CD4-positive, alpha-beta T cell treated with Interleukin-10 for 1 hour (primary cell): ENCODE measurements at regions not wholly inside any gene's neighbourhood (a gene's known extent, or its start where the extent isn't known, plus 50 kb on each side); places are given as distances from the start of the nearest gene placed in this dataset.
"Not testable (repeated sequence)": the region's sequence is repeated elsewhere in the genome, so short reads cannot be mapped to it uniquely, and the experiment has no call there.

Experiments
- DNase-seq: peaks from one replicate; pipeline ENCODE4 v3.0.0-alpha.2; 2020

DNA sequence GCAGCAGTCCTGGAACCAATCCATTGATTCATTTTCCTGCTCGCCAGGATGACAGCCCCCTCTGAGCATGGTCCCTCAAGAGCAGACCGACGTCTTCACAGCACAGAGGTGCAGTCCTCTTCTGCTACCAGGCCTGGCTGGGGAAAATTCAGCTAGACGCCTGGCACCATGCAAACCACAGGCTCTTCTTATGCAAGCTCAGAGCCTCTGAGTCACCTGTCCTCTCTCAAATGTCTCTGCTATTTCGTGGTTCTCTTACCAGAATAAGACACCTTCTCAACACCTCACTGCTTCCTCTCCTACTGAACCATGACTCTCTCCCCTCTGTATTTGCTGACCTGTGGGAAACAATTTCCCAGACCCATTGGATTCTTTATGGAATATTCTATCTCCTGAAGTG is 79.8 kb upstream of the CYRIA start:
- DNase-seq, result no peak

DNA sequence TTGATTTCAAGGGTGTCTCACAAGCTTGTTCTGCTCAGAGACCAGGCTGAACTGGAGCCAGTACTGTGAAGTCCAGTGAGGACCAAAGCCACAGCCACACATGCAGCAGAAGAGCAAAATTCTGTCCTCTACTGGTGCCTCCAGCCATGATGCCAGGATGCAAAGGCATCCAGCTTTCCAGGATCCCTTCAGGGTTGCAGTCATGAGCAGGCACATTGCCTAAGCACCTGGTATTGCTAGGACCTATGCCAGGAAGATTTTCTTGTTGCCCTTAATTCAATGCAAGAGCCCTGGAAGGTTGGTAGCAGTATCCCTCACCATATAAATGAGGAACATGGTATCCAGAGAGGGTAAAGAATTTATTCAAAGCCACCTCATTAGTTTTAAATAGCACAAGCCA is 78.9 kb upstream of the CYRIA start:
- DNase-seq, result no peak

DNA sequence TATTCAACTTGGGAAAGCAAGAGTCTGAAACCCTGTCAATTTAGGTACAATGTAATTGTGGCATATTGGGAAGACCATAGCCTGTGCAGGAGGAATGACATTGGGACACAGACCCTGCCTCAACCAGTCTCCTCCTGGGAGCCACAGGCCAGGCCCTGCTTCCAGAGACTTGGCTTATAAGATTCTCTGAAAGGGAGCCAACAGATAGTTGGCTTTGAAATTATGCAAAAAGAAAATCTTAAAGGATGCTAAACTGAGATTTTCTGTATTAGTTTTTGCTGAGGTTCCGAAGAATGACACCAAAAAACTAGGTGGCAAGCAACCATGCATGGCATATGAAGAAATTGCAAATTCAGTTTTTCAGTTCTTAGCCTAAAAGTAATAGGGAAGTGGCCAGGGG is 76.4 kb upstream of the CYRIA start:
- DNase-seq, result no peak

DNA sequence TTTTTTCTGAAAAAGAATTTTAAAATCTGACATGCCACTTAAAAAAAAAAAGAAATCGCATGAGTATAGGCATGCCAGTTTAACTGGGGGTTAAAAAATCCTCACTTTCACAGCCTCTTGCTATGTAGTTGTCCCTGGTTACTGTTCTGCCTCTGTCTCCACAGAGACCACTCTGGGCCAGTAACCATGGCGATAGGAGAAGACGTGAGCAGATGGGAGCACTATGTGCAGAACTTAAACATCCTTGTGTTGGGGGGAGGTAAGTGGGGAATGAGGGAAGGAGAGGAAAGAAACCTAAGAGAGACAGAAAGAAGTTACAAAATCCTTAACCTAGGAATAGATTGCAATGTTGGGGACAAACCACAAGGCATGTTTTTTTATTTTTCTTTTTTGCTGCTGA is 75.9 kb upstream of the CYRIA start:
- no peak for DNase-seq

DNA sequence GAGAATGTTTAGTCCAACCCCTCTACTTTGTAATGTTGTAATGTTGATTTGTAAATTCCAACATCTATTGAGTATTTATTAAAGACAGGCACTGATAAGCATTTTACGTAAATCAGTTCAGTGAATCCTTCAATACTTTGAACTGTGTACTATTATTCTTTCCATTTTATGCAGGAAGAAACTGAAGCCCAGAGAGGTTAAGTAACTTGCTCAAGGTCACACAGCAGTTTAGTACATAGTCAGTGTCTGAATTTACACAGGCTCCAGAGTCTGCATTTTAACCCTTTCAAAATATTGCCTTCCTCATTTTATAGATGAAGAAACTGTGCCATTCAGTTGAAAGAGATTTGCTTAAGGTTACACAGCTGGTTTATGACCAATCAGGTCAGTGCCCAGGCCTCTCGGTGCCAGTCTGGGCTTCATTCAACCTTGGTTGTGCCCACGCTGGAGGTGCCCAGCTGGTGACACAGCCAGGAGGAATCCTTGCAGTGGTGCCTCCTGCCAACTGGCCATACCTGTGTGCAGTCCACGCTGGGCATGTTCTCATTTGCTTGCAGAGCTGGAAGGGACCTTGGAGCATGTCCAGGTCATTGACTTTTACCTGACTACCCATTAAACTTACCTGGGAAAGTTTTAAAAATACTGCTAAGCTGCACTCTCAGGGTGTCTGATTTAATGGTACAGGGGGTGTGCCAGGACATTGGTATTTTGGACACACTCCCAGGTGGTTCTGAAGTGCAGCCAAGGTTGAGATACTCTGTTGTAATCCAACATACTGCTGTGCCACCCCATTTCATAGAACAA is 74.3 kb upstream of the CYRIA start:
- no peak for DNase-seq

DNA sequence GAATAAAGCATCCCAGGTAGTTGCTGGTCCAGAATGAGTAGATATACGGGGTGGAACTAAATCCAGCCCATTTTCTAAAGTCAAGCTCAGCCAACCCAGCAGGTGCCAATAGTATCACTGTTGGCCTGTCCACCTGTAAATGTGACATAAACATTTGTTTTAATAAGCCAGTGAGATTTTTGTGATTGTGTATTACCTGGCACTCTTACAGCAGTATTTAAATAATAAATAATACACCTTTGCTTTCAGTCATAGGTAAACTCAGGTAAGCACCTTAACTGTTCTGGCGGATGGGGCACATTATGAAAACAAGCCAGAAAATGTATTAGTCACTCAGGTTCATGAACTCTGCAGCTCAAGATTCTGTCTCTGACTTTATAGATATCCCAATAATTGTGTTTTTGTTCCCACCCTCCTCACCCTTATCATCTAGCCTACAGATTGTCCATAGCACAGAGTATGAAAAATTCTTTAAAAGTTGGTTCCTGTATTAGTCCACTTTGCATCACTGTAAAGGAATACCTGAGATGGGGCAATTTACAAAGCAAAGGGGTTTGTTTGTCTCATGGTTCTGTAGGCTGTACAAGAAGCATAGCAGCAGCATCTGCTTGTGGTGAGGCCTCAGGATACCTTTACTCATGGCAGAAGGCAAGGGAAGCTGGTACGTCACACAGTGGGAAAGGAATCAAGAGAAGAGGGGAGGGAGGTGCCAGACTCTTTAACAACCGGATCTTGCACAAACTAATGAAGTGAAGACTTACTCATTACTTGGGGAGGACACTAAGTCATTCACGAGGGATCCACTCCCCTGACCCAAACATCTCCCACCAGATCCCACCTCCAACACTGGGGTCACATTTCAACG is 73.0 kb upstream of the CYRIA start:
- no peak for DNase-seq

DNA sequence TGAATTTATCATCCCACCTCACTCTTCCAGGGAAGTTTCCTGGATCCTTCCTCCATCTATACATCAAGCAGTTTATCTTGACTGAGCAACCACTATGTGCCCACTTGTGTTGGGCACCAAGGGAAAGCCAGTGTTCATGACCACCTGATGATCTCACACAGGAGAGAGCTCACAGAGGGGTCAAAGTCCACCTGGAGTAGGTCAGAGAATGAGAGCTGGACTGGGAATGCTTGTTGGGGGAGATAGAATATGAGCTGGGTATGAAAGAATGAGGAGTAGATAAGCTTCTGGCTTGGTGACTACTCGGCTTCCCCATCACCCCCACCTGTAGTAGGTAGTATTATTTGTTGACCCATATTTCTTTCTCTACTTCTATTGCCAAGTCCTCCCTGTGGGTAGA is 72.2 kb upstream of the CYRIA start:
- DNase-seq, result no peak

DNA sequence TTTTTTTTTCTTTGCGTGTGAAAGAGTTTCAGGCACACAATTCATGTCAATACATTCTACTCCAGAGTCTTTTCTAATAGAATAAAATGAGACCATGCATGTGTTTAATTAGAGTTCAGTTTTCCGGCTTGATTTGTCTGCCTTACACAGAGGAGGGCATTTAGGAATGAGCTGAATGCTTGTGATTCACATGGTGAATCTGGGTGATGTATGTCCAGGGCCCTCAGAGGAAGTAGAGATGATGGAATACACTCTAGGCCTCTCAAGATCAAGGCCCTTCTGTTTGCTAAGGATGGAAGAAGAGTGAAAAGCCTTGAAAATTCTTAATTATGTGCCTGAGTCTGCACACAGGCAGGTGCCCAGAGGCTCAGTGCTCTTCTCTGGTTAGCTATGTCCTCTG is 71.0 kb upstream of the CYRIA start:
- no peak for DNase-seq

DNA sequence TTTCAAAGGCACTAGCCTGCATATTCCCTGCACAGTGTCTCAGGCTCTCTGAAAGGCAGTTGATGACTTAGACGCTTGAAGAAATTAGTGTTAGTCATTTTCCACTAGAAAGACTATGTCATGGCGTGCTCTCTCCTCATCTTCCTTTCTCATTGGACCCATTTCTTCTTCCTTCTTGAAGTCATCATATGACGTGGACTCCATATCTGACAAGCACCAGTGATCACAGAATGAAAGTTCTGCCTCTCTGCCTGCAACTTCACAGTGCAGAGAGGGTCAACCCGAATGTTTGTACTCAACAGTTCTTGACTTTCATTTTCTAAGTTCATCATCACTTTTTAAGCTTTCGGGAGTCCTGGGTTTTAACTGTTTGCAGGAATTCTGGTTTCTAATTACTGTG is 63.7 kb upstream of the CYRIA start:
- no peak for DNase-seq

DNA sequence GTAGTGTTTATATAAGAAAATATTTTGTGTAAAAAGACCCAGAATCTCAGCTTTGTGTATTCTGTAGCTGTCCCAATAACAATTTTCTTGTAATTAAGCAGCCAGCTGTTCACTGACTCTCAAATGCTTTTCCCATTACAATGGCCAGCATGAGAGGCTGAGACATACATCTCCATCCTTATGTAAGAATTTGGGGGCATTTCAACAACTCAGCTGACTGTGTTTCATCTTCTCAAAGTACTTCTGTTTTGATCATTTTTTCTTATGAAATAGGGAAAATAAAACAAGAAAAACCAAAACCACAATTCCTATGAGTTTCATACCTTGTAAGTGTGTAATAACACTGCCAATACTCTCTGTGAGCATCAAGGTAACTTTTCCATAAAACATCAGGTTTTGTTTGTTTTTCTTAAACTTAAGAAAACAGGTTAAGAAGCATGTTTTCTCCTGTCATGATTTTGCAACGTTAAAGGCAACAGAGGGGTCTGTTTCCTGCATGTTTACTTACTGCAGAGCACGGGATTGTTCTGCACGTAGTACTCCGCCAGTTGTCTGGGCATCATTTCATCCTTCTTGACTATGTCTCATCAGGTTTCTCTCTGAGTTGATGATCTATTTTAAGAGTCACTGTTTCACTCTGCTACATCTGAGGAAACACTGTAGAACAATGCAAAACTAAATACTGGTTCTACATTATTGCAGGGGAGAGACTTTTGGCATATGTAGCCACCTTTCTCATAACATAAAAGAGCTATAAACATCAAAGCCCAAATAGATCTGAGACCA is 62.9 kb upstream of the CYRIA start:
- no peak for DNase-seq

DNA sequence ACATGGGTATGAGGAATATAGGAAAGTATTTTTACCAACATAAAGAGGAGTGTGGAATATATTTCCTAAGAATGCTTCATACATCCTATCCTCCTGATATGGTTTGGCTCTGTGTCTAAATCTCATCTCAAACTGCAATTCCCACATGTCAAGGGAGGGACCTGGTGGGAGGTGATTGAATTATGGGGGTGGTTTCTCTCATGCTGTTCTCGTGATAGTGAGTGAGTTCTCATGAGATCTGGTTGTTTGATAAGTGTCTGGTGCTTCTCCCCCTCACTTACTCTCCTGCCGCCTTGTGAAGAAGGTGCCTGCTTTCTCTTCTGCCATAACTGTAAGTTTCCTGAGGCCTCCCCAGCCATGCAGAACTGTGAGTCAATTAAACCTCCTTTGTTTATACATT is 62.2 kb upstream of the CYRIA start:
- DNase-seq, result not testable (repeated sequence)

DNA sequence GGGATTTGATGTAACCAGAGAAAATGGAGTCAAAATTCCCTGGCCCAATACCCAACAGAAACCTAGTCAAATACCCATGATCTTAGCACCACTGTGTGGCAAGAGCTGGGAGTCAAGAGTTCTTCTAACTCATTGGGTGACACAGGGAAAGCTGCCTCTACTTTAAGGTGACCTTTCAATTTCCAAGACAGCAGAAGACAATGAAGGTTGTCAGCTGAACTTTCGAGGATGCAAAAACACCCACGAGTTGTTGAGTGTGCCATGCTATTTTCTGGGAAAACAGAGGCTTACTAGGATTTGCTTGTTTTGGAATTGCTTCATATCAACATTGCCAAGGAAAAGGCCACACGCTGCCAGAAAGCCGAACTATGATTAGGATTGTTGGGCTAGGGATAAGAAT is 61.6 kb upstream of the CYRIA start:
- DNase-seq, result no peak

DNA sequence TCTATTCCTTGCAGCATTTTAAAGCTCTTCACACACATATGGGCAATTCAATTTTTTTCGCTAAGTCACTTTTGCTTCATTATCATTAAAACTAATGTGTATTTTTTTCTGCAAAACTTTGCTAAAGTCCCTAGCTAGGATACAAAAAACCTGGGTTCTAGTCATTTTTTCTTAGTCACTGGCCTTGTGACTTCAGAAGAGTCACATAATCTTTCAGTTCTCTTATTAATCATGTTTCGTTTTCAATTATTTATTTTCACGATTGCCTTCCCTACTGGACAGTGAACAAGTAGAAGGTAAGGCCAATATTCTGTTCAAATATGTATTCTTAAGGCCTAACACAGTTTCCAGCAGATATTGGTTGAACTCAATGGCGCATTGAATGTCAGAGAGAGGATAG is 60.9 kb upstream of the CYRIA start:
- no peak for DNase-seq

DNA sequence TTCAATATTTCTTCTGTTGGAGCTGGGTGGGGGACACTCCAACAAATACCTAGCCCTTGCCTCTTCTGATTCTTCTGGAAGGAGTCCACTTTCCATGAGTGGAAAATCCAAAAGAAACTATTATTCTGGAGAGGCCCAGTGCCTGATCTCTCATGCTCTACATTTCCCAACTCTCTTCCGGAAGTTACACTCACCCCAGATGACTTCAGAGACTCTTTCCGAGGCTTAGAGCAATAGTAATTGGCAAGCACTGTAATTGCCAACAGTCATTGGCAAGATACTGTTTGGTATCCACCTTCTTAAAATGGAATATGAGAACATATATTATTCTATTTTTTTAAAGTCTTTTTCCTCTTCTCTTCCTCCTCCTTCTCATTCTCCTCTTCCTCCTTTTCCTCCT is 60.5 kb upstream of the CYRIA start:
- DNase-seq, result no peak

DNA sequence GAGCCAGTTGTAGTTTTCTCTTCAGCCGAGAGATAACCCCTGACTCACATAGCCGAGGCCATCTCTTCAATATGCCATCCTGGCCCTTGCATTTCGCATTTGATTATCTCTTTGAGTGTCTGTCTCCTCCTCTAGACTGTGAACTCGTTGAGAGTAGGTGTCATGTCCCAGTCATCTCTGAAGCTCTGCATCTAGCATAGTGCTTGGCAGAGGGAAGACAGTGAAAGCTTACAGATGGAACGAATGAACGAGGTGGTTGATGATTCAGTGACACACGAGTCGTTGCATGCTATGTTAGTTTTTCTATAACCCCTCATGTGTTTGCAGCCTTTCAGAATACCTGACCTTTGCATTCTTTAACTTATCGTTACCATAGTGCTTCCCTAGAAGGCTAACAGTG is 59.9 kb upstream of the CYRIA start:
- DNase-seq, result no peak

DNA sequence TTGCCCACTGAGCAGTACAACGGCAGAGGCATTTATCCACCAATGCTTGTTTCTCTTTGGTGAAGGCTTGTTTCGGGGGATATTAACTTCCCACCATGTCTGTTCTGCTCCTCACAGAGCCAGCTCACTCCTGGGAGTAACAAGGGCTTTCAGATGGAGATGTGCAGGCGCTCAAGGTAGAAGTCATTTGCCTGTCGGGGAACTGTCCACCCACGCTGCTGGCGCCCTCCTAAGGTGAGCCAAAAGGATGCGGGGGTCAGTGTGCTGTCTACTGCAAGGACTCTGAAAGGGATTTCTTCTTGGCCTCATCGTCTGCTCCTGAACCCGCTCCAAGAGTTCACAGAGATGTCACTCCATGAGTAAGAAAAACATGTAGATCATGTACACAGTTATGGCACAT is 57.0 kb upstream of the CYRIA start:
- no peak for DNase-seq

DNA sequence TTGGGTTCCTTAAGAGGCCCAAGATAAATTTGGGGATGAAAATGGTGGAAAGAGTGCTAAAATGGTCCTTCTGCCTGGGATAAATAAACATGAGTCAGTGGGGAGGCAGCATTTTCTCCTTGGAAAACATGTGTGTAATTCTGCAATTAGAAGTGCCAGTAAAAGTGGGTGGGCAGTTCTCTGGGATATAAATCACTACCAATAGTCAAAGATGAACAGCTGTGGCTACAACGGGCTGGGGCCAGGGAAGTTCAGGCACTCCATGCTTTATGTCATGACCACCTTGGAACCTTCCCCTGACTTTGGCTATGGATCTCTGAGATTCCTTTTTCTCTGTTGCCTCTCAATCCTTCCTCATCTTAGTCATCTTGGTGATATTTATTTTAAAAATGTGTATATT is 56.5 kb upstream of the CYRIA start:
- DNase-seq, result no peak

DNA sequence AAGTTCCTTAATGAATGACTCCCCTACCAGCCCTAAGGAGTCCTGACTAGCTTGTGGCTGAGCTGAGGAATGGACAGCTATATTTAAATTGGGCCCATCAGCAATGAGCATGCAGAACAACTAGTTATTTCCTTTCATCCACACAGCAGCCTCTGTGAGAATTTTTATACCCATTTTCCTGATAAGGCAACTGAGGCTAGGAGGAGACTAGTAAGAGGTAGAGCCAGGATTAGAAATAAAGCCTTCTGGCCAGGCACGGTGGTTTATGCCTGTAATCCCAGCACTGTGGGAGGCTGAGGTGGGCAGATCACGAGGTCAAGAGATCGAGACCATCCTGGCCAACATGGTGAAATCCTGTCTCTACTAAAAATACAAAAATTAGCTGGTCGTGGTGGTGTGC is 55.9 kb upstream of the CYRIA start:
- not testable (repeated sequence) for DNase-seq

DNA sequence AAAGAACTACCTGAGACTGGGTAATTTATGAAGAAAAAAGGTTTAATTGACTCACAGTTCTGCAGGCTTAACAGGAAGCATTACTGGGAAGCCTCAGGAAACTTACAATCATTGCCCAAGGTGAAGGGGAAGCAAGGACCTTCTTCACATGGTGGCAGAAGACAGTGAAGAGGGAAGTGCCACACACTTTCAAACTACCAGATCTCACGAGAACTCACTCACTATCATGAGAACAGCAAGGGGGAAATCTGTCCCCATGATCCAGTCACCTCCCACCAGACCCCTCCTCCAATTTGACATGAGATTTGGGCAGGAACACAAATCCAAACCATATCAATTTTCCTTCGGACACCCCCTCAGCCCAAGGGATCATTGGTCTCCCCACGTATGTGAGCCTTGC is 55.1 kb upstream of the CYRIA start:
- not testable (repeated sequence) for DNase-seq

DNA sequence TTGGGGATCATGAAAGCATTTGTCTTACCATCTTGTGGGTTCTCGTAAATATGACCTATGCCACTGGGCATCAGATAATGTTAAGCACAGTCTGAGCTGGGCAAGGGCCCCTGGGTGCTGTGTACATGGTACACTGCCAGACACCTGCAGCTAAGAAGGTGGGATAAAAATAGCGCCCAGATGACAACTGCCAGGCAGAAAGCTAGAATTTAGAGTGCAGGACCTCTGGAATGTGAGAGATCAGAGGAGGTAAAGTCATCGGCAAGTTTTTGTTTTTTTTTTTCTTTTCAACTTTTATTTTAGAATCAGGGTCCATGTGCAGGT is 53.8 kb upstream of the CYRIA start:
- DNase-seq, result no peak

DNA sequence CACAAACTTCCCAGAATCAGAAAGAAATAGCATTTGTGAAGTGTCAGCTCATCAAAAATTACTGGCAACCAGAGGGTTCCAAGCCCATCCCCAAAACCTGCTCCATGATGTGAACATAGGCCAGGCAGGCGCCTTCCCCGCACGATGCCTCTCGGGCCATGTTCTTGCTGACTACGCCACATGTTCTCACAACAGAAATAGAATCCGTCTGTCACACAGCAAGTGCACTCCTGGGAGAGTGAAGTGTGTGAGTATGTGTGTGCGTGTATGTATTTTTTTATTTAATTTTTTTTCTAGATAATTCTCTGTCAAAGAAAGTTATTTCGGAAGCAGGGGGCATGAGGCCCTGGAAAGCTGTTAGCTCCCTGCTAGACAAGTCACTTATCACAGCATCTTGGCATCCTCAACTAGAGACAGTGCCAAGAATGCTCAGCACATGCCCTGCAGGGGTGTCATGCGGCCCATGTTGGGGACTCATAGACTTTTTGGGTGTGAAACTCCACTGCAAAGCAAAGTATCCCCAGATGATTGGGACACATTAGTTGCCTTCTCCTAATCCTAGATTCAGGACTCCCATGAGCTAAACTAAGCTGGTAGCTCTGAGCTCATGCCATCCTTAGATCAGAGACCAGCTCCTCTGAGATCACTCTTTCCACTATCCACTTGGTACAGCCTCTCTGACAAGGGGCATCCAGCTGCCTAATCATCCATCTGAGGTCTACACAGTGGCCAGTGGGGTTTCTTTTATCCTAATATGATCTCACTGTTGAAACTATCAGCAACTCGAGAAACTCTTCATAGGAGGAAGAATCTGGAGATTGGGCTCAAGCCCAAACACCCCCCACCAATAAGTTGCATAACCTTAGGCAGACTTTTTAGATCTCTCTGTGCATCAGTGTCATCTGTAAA is 53.2 kb upstream of the CYRIA start:
- no peak for DNase-seq

DNA sequence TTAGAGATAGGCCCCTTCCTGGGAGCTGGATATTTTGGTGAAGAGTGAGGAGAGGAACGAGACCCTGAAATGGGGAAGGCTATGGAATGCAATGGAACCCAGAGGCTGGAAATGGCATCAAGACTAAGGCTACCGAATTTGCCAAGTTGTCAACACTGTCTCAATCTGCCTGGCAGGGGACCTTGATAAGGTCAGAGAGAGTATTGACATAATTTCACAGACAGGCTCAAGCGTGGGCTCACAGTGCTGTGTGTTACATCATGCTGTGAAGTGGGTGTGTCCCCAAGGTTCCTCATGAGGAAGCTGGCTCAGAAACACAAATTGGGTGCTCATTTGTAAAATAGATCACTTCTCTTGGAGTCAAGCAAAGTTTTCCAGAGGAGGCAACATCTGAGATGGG is 51.8 kb upstream of the CYRIA start:
- no peak for DNase-seq

DNA sequence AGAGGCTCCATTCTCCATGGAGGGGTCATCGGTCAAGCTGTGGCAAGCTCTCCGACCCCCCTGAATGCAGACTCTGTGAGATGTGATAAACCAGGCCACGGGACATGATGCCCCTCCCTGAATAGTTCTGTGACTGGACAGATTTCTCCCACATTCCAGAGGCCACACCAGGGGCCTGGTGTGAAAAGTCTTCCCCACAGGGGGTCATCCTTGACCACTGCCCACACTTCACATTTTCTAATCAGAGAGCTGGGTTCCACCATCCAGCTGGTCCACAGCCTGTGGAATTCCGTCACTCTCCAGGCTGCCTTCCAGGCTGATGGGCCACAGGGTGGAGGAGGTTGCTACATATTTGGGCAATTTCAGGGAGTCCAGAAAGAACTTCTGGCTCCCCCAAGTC is 51.3 kb upstream of the CYRIA start:
- no peak for DNase-seq
